ENCODE measurements at regions not wholly inside any gene's neighbourhood (a gene's known extent, or its start where the extent isn't known, plus 50 kb on each side); places are given as distances from the start of the nearest gene placed in this dataset.
A peak's percentile ranks its signal among the peaks of the same experiment; 100 is the strongest.

DNA sequence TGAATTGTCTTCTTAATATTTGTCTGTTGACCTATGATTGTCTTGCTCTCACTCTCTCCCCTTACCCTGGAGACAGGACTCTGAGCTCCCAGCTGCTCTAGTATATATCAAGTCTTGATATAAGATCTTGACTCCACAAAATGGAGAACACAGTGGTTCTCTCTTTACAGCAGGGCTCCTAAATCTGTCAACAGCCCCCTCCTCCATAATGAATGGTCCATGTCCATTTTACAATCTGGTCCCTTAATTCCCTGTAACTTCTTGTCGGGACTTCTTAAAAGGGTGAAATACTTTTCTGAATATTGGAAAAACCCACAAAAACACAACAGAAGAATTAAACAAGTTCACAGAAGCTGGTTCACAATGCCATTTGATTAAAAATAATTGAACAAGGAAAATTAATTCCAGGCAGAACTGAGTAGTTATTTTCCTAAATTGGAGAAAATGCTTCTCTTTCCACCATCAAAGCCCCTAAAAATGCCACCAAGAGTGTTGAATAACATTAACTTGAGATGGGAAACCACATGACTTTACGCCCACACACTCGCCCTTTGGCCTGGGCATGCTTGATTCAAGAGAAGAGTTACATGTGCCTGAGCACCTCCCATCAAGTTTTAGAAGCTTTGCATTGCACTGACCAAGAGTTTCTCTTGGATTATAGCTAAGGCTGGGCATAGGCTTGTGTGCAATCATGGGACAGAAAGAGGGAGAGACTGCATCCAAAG, 109.8 kb downstream of the TOMM20 start:
- Mint-ChIP-seq H3K9me3 (no peaks in the 10 kb centered on the region), H3K4me1 (peaks cover 72% of the 10 kb centered on the region), H3K36me3 (ENCODE audit: low read depth) (no peaks in the 10 kb centered on the region), H3K27ac (peak overlapping the region; percentile 68), H3K27me3 (no peaks in the 10 kb centered on the region), H3K4me3 (no peak overlapping the region)
- POLR2A ChIA-PET: interaction anchor here (0.6 to 5.2 kb wide), 4 partner anchors 30 to 250 kb away, joined by 3 to 115 read pairs (median 4); no protein-coding TSS in a partner anchor
- DNase-seq (no peak), ATAC-seq (ENCODE audit: low read depth) (no peak)
- TF ChIP-seq, protein P1, sequence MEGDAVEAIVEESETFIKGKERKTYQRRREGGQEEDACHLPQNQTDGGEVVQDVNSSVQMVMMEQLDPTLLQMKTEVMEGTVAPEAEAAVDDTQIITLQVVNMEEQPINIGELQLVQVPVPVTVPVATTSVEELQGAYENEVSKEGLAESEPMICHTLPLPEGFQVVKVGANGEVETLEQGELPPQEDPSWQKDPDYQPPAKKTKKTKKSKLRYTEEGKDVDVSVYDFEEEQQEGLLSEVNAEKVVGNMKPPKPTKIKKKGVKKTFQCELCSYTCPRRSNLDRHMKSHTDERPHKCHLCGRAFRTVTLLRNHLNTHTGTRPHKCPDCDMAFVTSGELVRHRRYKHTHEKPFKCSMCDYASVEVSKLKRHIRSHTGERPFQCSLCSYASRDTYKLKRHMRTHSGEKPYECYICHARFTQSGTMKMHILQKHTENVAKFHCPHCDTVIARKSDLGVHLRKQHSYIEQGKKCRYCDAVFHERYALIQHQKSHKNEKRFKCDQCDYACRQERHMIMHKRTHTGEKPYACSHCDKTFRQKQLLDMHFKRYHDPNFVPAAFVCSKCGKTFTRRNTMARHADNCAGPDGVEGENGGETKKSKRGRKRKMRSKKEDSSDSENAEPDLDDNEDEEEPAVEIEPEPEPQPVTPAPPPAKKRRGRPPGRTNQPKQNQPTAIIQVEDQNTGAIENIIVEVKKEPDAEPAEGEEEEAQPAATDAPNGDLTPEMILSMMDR (IDR thresholded peaks at IDR 0.05): no peak
- intact Hi-C loops (cut with micrococcal nuclease): no loop called here
- CTCF ChIA-PET: interaction anchor here (0.9 to 1.1 kb wide), 2 partner anchors 65 to 418 kb away, joined by 3 read pairs; no protein-coding TSS in a partner anchor

GRCh38 chr1:235018161-235018560, 110.5 kb downstream of the TOMM20 start:
- ATAC-seq (ENCODE audit: low read depth) (no peak), DNase-seq (no peak)
- H3K4me1 Mint-ChIP-seq: peaks cover 72% of the 10 kb centered on the region
- H3K36me3 Mint-ChIP-seq (ENCODE audit: low read depth): no peaks in the 10 kb centered on the region
- TF ChIP-seq, protein P1 (IDR thresholded peaks at IDR 0.05): no peak
- peak overlapping the region; percentile 68 for H3K27ac Mint-ChIP-seq
- no peaks in the 10 kb centered on the region for H3K9me3 Mint-ChIP-seq
- ChIA-PET POLR2A (interaction anchor here (5.2 kb wide), 1 partner anchor 31 kb away, joined by 115 read pairs; no protein-coding TSS in a partner anchor), CTCF (interaction anchor here (1.1 kb wide), 1 partner anchor 417 kb away, joined by 3 read pairs; no protein-coding TSS in a partner anchor)
- intact Hi-C loops (cut with micrococcal nuclease): no loop called here
- H3K27me3 Mint-ChIP-seq: no peaks in the 10 kb centered on the region
- H3K4me3 Mint-ChIP-seq: no peak overlapping the region

DNA sequence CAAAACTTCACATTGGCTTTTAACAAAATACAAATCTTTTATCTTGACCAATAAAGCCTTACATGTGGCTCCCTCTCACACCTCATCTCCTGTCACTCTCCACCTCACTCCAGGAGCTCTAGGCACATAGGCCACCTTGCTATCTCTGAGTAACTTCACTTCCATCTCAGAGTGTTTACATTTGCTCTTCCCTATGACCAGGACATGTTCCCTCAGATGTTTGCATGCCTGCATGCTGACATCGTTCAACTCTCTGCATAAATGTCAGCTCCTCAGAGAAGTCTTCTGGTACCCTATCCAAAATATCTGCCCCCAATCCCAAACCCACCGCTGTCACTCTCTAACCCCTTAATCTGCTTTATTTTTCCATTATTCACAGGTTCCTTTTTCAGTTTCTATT, 110.9 kb downstream of the TOMM20 start:
- TF ChIP-seq, protein P1 (IDR thresholded peaks at IDR 0.05): no peak
- Mint-ChIP-seq H3K36me3 (ENCODE audit: low read depth) (no peaks in the 10 kb centered on the region), H3K9me3 (no peaks in the 10 kb centered on the region), H3K4me1 (peaks cover 74% of the 10 kb centered on the region), H3K27ac (peak overlapping the region; percentile 51), H3K4me3 (no peak overlapping the region), H3K27me3 (no peaks in the 10 kb centered on the region)
- no peak for ATAC-seq (ENCODE audit: low read depth)
- ChIA-PET CTCF (interaction anchor here (0.5 to 2.7 kb wide), 3 partner anchors 39 to 406 kb away, joined by 3 to 8 read pairs (median 4); no protein-coding TSS in a partner anchor), POLR2A (interaction anchor here (1.0 to 5.2 kb wide), 3 partner anchors 30 to 58 kb away, joined by 3 to 115 read pairs (median 22); no protein-coding TSS in a partner anchor)
- no peak for DNase-seq
- intact Hi-C loops (cut with micrococcal nuclease): loop anchor here (2.0 kb wide), 1 partner anchor 17 kb away; no protein-coding TSS in a partner anchor

DNA sequence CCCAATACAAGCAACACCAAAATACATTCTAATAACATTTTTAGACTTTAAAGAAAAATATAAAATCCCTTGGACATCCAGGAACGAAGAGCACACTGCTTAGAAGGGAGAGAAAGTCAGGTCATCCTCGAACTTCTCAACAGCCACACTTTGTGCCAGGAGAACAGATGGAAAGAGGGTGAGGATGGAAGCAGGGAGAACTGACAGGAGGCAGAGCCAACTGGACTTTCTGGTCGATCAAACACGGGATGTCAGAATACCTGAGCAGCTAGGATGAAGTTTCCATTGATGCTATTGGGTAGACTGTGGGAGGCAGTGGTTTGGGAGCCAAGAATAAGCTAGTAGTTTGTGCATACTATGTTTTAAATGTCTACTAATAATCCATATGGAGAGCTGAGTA, 111.4 kb downstream of the TOMM20 start:
- CTCF ChIA-PET: interaction anchor here (0.5 to 2.7 kb wide), 4 partner anchors 24 to 406 kb away, joined by 3 to 8 read pairs (median 4); no protein-coding TSS in a partner anchor
- TF ChIP-seq, protein P1 (IDR thresholded peaks at IDR 0.05): no peak
- POLR2A ChIA-PET: interaction anchor here (1.0 to 5.2 kb wide), 6 partner anchors 7 to 66 kb away, joined by 3 to 115 read pairs (median 16); no protein-coding TSS in a partner anchor
- intact Hi-C loops (cut with micrococcal nuclease): loop anchor here (2.0 kb wide), 1 partner anchor 18 kb away; no protein-coding TSS in a partner anchor
- Mint-ChIP-seq H3K9me3 (no peaks in the 10 kb centered on the region), H3K27me3 (no peaks in the 10 kb centered on the region), H3K36me3 (ENCODE audit: low read depth) (no peaks in the 10 kb centered on the region), H3K4me3 (no peak overlapping the region), H3K4me1 (peaks cover 74% of the 10 kb centered on the region), H3K27ac (peak overlapping the region; percentile 51)
- no peak for DNase-seq
- ATAC-seq (ENCODE audit: low read depth): no peak
